NB4 (cell line): ENCODE measurements at regions not wholly inside any gene's neighbourhood (a gene's known extent, or its start where the extent isn't known, plus 50 kb on each side); places are given as distances from the start of the nearest gene placed in this dataset.

Experiments
- DNase-seq: peaks from one replicate; pipeline ENCODE4 v3.0.0; 2010; ENCODE audit warnings: low read depth
- H3K4me3 ChIP-seq: one replicate; pipeline ENCODE4 v1.5.1; 2011; ENCODE audit warnings: mild to moderate bottlenecking, low read depth, low read length, moderate library complexity
- MAX ChIP-seq: IDR thresholded peaks from 2 replicates; pipeline ENCODE4 v1.6.1; 2011; ENCODE audit warnings: low read depth, low read length
- MYC ChIP-seq: IDR thresholded peaks from 2 replicates; pipeline ENCODE4 v1.6.1; 2011; ENCODE audit warnings: low read depth, low read length
- POLR2A ChIP-seq: IDR thresholded peaks from 2 replicates; pipeline ENCODE4 v1.6.1; 2011; ENCODE audit warnings: mild to moderate bottlenecking; ENCODE audit not compliant: insufficient read length; ENCODE audit errors: extremely low read depth
- TF ChIP-seq, protein P1 (sequence below): IDR thresholded peaks from one replicate; pipeline ENCODE4 v1.5.1; 2012; ENCODE audit warnings: low read depth, low read length

DNA sequence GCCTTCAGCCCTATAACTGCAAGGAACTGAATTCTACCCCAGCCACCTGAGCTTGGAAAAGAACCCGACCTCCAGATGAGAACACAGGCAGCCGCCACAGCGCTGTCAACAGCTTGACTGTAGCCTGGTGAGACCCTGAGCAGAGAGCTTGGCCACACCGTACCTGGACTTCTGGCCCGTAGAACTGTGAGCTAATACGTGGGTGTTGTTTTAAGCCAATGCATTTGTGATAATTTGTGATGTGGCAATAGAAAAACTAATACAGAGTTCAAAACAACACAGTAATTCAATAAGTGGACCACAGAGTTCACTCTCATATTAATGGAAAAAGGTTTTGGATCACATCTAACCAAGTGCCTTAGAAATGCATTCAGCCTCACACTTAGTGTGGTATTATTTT is 96.6 kb upstream of the TBL1X start:
- TF ChIP-seq, protein P1, sequence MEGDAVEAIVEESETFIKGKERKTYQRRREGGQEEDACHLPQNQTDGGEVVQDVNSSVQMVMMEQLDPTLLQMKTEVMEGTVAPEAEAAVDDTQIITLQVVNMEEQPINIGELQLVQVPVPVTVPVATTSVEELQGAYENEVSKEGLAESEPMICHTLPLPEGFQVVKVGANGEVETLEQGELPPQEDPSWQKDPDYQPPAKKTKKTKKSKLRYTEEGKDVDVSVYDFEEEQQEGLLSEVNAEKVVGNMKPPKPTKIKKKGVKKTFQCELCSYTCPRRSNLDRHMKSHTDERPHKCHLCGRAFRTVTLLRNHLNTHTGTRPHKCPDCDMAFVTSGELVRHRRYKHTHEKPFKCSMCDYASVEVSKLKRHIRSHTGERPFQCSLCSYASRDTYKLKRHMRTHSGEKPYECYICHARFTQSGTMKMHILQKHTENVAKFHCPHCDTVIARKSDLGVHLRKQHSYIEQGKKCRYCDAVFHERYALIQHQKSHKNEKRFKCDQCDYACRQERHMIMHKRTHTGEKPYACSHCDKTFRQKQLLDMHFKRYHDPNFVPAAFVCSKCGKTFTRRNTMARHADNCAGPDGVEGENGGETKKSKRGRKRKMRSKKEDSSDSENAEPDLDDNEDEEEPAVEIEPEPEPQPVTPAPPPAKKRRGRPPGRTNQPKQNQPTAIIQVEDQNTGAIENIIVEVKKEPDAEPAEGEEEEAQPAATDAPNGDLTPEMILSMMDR = no peak
- TF ChIP-seq MYC = no peak
- TF ChIP-seq MAX = no peak
- no peak for TF ChIP-seq POLR2A
- no peak overlapping the region for H3K4me3 ChIP-seq
- no peak for DNase-seq

DNA sequence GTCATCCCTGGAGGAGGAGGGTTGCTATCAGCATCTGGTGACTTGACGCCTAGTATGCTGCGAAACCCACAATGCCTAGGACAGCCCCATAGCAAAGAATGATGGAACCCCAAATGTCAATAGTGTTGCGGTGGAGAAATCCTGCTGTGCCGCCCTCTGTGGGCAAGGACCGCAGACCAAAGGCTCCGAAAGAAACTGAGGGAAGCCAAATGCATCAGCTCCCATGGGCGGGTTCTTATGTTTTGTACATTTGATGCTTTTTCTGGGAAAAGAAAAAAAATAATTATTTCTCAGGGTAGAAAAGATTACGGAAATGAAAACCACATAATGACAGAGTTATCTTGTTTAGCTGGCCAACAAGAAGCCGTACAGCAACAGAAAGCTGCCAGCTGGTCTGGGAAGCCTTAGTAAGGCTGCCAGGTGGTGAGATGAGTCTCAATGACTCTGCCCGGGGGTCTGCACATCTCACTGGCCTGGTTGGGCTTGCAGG is 95.0 kb upstream of the TBL1X start:
- TF ChIP-seq MYC = no peak
- no peak for TF ChIP-seq MAX
- TF ChIP-seq POLR2A = no peak
- TF ChIP-seq, protein P1 = no peak
- no peak for DNase-seq
- no peak overlapping the region for H3K4me3 ChIP-seq

GRCh38 chrX:9370893-9371292 is 94.0 kb upstream of the TBL1X start:
- TF ChIP-seq POLR2A (no peak), MAX (no peak), MYC (no peak)
- TF ChIP-seq, protein P1 = no peak
- no peak for DNase-seq
- H3K4me3 ChIP-seq = no peak overlapping the region

- no peak overlapping the region for H3K4me3 ChIP-seq
- no peak for DNase-seq
- TF ChIP-seq MYC = no peak
- TF ChIP-seq, protein P1 = no peak
- TF ChIP-seq MAX = no peak
- TF ChIP-seq POLR2A = no peak
Observed at GRCh38 chrX:9372866-9373265, 92.0 kb upstream of the TBL1X start.

DNA sequence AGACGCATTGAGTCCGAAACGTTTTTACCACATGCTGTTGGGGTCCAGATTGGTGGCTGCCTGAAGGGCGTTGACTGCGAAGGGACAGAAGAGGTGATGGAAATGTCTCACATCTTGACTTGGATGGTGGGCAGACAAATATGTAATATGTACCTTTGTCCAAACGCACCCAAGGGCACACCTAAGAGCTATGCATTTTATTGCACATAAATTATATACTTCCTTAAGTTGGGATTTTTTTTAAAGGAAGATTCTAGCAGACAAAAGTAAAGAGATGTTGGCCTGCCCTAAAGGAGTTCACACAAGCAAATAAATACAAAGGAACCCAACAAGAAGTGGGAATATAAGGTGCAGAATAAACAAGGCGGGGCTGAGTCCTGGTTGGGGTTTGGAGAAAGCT is 91.1 kb upstream of the TBL1X start:
- no peak overlapping the region for H3K4me3 ChIP-seq
- DNase-seq = no peak
- TF ChIP-seq MAX (no peak), MYC (no peak), POLR2A (no peak)
- TF ChIP-seq, protein P1 = no peak

GRCh38 chrX:9374555-9374954 is 90.3 kb upstream of the TBL1X start:
- DNase-seq = no peak
- TF ChIP-seq POLR2A (no peak), MAX (no peak), MYC (no peak)
- TF ChIP-seq, protein P1 = no peak

More at GRCh38 chrX:9374555-9374954, 90.3 kb upstream of the TBL1X start:
- no peak overlapping the region for H3K4me3 ChIP-seq
